ENCODE measurements at regions not wholly inside any gene's neighbourhood (a gene's known extent, or its start where the extent isn't known, plus 50 kb on each side); places are given as distances from the start of the nearest gene placed in this dataset.
A peak's percentile ranks its signal among the peaks of the same experiment; 100 is the strongest.

DNA sequence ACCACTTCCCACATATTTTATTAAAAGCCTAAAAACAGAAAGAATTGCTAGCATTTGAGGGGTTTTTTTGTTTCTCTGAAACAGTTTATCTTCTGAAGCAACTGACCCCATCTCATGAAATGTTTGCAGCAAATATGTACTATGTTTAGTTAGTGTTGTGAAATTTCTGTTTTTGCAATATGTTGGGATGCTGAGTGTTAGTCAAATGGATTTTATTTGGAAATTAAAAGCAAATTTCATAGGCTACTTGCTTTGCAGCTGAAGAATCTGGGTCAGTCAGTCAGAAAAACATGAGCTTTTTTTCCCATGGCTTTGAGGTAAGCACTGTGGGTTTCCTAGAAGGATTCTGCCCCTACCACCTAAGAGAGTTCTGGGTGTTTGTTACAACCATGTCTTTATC, 184.9 kb upstream of the DKK2 start:
- DNase-seq, result no peak

DNA sequence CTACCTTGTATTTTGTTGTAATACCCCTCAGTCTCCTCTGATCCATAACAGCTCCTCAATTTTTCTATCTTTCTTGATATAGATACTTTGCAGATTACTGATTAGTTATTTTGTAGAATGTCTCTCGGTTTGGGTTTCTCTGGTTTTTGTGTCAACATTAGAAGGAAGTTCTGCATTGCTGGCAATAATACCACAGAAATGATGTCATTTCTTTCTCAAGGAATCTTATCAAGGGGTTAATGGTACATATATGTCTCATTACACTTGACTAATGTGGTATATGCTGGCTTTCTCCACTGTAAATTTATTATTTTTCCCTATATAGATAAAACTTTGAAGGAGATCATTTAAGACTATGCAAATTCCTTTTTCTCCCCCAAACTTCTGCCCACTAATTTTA, 183.6 kb upstream of the DKK2 start:
- DNase-seq, result no peak

DNA sequence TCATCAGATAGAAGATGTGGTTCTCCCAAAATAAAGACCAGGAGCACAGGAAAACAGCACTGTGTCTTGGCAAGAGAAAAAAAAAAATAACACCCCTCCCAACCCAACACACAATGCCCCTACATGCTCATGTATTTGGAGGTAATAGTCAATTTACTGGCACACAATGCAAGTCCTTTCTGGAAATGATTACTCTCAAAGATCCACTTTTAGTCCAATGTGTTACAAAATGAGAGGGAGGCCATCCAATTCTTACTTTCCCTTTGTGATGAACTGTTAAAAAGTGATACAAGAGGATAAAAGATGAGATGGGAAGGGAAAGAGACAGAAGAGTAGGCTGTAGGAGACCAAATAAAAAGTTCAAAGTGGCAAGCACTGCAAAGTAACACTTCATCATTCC, 180.3 kb upstream of the DKK2 start:
- DNase-seq, result no peak

DNA sequence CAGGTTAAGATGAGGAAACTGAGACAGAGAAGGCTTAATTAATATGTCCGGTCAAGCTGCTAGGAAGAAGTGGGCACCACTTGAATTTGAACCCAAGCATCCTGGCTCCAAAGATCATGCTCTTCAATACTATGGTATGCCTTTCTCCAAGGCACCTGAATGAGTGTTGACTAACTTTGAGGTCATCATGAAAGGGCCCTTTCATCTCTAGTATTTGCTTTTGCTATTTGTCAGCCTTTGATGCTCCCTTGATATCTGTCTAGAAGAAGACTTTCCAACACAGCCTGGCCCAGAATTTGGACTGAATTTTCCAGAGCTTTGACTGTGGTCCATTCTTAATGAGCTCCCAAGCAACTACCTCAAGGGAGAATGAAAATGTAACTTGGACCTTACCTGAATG, 179.1 kb upstream of the DKK2 start:
- DNase-seq, result no peak

DNA sequence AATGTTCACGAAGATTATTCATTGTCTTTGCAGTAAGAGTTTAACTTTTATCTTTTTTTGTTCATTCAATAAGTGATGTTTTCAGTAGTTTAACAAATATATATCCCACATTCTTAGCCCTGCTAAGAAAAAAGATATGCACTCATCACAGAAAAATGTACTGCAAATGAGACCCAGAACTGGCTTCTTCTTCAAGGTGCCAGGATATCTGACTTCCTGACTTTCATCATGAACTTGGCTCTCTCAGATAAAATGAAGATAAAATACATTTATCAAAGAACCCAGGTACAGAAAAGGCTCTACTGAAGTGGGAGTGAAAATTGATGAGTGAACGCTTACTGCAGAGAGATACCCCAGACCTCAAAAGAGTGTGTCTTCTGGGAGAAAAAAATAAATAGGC, 177.8 kb upstream of the DKK2 start:
- no peak for DNase-seq

DNA sequence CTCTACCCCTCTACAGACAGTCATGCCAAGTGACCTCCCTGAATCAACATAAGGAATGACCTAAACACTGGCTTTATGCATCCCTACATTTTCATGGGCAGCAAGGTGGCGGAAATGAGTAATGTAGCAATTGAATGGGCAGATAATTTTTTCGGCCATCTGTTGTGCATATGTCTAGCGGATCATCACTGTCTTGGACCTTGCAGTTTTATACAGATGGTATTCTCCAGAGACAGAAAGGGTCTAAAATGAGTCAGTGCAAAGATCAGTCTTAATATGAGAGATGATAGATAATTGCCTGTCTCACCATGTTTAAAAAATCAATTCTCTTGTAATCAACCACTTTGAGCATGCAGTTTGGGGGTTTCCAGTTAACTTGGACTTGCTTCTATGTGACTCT, 177.3 kb upstream of the DKK2 start:
- DNase-seq, result no peak

DNA sequence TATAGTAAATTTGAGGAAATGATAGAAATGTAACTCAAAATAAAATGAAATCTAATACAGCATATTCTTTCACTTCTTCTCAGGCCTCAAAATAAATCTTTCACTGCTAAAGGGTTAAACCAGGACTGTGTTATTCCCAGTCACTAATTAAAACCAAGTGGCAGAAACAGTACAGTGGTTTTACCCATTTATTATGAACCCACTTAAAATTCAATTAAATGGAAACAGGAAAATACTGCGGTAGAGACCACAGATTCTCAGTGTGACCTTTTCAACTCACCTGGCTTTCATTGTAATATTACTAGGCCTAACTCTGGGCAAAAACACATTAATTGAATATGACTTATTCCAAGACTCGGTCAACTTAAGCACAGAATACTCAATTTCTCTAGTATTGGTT, 176.5 kb upstream of the DKK2 start:
- no peak for DNase-seq

DNA sequence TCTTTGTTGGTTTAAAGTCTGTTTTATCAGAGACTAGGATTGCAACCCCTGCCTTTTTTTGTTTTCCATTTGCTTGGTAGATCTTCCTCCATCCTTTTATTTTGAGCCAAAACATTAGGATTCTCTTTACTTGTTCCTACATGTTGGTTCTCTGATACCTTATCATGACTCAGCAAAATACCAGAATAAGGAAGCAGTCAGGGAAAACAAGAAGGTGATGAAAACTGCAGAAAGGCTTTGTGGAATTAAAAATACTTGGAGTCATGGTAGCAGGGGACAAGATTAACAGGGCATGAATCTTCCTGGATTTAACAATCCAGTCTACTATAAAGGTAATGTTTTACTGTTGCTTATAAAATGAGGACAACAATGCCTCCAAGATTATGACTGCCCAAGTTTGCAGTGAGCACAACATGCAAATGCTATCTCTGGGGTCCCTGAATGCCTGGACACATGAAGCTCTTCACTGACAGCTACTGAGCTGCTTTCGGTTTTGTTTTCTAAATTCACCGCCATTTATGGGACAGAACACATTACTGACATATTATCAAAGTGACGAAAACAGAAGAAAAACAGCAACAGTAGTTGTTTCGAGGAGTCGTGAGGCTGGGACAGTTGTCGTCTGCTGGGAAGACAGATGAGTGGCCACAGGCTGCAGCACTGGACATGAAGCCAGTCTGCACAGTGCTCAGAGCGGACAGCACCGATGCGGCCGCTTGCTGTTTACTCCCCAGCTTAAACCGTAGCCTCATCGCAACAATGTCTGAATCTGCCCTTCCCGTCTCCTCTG, 174.5 kb upstream of the DKK2 start:
- no peak for DNase-seq

DNA sequence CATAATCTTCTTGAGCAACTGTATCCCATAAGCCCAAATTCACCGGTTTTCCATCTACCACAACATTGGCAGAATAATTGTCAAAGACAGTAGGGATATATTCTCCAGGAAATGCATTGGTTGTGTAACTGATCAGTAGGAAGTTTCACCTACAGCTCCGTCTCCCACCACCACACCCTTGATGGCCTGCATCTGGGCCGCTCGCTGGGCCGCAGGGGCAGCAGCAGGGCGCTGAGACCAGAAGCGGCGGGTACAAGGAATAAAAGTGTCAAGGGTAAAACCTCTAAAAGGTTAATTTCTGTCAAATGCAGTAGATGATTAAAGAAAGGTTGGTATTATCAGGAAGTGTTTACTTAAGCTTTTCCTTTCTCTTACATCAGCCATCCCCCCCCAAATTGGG, 167.6 kb upstream of the DKK2 start:
- no peak for DNase-seq

DNA sequence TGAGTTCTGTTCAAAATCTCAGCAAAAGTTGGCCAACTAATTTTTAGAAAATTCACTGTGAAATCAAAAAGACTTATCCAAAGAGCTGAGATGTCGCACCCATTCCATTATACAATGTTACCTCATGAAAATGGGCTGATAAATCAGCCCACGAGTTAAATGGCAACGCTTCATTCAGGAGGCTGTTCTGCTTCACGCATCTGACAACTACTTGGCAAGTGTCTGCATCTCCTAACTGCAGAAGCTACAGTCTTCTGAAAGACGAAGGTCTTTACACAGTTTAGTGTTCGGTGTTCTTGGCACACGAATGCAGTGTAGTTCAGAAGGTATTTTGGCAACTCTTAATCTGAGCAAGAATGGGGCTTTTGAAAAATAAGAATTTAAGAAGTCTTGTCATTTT, 166.6 kb upstream of the DKK2 start:
- DNase-seq, result no peak

DNA sequence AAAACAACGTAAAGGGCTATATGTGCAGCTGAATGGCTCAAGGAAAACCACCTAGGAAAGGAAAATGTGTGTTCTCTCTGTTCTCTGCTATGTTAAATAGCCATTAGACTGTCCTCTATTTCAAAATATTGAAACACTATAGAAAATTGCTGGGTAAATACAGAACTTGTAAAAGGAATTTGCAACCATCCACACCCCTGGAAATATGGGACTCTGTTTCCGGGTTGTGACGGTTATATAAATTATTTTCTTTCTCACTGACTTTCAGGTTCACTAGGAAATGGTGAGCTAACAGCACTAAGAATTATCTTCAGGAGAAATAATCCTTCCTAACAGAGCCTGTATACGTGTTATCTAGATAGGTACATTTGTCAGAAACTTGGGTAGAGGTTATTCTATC, 161.0 kb upstream of the DKK2 start:
- no peak for DNase-seq

DNA sequence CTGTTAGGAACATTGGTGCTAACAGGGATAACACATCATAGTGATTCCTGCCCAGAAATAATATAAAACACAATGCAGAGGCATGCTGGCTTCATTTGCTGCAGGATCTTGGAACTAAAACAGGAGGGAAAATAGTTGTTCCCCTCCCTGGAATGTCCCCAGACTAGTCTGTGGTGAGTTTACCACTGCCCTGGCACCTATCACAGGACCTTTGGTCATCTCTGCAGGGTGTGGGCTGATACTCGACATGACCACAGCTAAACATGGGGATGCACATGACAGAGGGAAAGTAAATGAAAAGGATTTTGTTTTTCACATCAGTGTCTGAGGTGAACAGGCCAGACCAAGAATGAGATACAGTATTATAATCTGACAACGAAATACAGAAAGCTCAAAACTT, 160.2 kb upstream of the DKK2 start:
- DNase-seq, result no peak

DNA sequence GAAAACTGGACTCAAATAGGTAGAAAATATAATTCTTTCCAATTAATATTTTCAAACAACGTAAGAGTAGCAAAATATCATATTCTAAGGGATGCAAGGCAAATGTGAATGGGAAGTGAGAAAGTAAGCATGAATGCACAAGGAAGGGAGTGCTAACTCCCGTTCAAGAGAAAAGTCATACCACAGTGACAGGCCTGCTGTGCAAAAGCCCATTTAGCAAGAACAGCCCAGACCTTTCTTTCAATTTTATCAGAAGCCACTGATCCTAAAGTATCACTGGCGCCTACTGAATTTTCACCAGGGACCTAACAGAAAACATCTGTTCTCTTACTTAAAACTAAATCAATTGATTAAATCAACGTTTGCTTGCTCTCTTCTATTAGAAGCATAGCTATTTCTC, 157.9 kb upstream of the DKK2 start:
- DNase-seq, result no peak

DNA sequence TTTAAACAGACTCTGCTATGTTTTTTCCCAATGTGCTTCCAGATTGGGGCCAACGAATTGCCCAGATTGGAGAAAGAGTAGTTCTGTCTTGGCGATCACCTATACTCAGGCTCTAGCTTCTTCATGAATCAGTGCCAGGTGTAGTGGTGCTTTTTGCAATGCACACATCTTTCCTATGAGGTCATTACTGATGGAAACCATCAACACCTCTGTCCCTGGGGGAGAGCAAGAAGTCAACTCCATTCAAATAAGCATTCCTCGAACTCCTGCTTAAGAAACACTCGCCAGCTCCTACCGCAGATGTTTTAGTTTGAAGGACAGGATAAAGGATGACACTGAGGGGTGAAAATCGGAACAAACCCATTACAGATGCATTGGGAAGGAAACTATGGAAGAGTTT, 156.5 kb upstream of the DKK2 start:
- DNase-seq, result no peak

DNA sequence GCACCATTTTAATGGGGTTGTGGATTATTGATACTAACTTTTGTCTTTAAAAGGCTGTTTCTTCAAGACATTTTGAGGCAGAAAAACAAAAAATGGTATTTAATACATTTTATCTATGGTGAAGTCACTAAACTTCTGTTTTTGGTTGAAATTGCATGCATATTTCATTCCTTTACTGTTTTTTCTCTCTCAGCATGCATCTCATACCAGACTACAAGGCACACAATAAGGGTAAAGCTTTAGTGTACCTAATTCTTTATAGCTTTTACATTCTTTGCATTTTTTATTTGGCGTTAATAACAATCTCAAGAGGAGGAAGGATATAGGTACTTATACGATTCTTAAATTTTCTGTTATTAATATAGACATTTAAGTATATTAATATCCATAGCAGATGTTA, 151.0 kb upstream of the DKK2 start:
- no peak for DNase-seq

DNA sequence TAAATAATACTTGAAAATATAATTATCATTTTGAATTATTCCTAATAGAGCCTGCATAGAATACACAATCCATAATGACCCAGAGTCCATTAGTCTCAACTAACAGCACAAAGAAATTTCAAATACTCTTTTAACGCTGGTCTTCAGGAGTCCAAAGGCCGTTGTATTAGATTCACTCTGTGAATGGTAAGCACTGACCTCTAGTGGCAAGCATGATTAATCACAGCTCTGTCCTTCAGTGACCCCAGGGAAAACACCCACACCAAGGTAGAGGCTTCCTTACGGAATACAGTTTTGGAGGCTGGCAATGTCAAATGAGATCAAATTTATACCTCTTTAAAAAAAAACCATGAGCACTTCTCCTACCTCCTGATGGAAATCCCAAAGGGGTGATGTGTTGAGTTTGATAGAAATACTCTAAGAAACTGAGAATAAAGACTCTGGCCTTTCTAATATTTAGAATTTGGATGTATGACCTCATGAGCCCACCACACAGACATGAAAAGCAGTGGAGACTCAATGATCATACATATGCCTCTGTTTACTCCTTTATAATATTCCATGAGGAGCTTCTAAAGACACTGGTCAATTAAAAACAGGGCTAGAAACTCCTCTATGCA, 147.2 kb upstream of the DKK2 start:
- peak in 1 of 2 donors; percentile 29 for DNase-seq

DNA sequence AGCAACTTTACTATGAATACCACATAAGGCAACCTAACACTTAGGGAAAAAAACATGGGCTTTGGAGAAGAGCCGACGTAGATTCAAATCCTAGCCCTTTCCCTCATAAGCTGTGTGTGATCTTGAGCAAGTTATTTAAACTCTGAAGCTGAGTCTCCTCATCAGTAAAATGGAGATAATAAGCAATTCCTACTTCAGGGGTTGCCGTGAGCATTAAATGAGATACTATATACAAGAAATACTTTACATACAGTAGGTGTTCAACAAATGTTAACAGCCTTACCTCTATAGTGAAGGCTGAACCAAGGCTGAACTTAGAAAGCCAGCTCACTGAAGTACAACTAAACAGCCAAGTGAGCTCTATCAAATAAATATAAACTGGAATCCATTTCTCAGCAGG, 146.2 kb upstream of the DKK2 start:
- no peak for DNase-seq

DNA sequence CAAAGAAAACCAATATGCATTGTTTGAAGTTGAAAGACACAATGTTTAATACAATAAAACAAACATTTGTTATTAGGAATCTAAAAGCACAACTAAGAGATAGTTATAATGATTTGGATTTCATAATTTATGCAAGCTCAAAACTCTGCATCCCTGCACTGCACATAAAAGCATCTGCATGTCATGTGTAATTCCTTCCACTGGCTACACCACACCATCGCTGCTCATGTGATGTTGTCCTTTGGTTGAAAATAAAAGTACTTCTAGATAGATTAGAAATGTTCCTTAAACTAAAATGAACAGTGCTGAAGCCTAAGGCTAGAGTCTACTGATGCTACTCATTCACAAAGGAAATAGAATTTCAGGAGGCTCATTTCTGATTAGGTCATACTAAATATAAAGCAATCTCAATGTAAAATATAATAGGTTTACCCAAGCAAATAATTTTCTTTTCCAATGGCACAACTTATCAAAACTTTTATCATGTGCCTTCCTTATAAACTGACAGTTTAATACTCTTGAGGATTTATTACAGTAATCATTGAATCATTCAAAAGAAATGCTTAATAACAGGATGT, 130.8 kb upstream of the DKK2 start:
- DNase-seq, result no peak

DNA sequence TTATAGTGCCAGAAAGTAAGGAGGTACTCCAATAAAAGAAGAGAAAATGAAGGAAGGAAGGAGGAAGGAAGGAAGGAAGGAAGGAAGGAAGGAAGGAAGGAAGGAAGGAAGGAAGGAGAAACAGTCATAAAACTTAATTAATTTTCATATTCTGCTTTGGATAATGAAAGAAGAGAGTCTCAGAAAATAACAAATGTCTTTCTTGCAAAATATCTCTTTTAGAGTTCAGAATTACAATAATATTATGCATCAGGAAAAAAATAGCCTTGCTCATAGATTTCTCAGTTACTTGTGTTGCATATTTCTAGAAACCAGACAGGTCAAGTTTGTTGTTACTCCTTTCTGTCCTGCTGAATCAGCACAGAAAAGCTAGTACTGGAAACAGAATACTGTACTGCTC, 130.1 kb upstream of the DKK2 start:
- no peak for DNase-seq

DNA sequence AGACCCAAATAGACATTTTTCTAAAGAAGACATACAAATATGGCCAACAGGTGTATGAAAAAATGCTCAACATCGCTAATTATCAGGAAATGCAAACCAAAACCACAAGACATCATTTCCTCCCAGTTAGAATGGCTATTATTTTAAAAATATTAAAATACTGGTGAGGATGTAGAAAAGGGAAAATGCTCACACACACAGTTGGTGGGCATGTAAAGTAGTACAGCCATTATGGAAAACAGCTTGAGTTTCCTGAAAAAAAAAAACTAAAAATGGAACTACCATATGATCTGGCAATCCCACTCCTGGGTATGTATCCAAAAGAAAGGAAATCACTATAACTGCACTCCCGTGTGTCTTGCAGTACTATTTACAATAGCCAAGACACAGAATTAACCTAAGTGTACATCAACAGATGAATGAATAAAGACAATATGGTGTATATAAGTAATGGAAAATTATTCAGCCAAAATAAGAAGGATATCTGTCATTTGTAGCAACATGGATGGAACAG, 128.9 kb upstream of the DKK2 start:
- no peak for DNase-seq

DNA sequence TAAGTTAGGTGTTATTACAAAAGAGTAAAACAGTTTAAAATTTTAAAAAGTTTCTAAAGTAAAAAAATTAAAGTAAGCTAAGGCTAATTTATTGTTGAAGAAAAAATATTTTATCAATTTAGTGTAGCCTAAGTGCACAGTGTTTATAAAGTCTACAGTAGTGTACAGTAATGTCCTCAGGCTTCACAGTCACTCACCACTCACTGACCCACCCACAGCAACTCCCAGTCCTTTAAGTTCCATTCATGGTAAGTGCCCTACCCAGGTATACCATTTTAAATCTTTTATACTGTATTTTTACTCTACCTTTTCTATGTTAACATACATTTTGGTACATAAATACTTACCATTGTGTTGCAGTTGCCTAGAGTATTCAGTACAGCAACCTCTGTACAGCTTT, 120.3 kb upstream of the DKK2 start:
- no peak for DNase-seq

DNA sequence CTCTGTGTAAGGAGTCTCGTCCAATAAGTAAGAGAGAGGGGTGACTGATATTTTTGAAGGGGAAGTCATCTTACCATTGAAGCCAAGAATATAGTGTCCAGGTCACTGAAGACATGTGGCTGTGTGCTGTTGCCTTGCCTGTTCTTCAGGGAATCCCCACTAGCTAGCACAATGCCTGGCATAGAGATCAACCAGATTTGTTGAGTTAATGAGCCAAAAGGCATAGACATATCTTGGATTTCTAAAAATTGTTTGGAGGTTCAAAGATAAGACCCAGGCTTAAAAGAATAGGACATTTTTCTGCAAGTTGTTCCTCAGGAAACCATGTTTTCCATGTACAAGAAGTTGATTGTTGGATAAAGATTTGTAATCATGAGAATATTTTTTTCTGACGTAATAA, 119.3 kb upstream of the DKK2 start:
- no peak for DNase-seq

DNA sequence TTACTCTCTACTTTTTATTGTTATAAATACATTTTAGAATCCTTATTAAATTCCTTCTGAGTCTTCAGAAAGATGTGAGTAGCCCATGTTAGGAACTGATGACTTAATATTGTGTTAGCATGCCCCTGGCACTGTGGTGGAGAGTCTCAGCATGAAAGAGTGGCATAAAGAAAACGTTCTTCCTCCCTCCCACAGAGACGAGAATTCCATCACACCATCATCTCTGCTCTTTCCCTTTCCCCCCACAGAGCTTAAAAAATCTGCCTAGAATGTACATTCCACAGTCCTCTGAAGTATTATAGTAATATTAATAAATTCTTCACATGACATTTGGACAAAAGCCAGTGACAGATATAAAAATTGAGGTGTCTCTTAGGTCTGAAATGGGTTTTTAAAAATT, 117.8 kb upstream of the DKK2 start:
- DNase-seq, result no peak

DNA sequence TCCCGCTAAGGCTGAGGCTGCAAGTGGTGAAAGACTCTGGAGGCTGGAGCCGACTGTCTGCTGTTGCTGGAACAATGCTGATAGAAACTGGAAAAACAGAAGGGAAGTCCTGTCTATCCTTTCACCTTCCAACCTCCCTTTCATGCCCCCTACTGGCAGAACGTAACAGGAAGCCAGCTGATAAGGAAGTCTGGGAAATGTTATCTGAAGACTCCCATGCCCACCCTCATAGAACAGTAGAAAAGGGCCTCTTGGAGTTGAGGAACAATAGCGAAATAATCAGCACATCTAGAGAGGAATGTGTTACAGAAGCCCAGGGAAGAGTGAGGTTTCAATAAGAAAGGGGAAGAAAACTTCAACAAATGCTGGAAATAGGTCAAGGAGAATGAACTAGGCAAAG, 117.1 kb upstream of the DKK2 start:
- no peak for DNase-seq

DNA sequence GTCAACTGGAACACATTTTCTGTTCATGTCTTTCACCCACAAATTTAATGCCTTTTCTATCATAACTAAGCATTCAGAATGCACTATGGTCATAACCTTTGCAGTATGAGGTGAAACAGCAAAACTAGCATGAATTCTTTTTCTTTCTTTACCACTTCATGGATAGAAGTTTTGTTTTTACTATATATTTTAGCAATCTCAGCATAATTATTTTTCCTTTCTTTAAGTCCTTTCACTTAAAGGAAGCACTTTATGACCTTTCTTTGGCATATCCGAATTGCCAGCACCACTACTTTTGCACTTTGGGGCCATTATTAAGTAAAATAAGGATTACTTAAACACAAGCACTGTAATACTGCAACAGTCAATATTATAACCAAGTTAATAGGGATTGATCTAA, 115.1 kb upstream of the DKK2 start:
- no peak for DNase-seq
